HepG2 (cell line): ENCODE measurements at regions not wholly inside any gene's neighbourhood (a gene's known extent, or its start where the extent isn't known, plus 50 kb on each side); places are given as distances from the start of the nearest gene placed in this dataset.

Experiments used
- ATAC-seq: fragments of 200-7000 bp; cut with Tn5 transposase; 3 replicates; pipeline ENCODE4 v1.9.1; 2020; ENCODE audit warnings: mild to moderate bottlenecking, moderate library complexity
- BruUV-seq: library from RNA; stranded (reverse); fragments of 400-500 nt; replicated peaks from 2 replicates; lab custom pipeline; 2021; lab: Mats Ljungman, UMichigan
- CTCF ChIA-PET: fragments of 300-600 bp; formaldehyde crosslinking; extraction: SDS; loops from one replicate; lab custom pipeline; 2021; ENCODE audit warnings: low total read pairs, inconsistent platforms, low intra/inter-chr PET ratio; lab: Yijun Ruan, JAX
- POLR2A ChIA-PET: fragments of 350-600 bp; sonication (Branson Sonifier 250); formaldehyde crosslinking; loops from one replicate; lab custom pipeline; 2020; ENCODE audit warnings: antibody characterized with exemption, inconsistent platforms; lab: Yijun Ruan, JAX
- DNase-seq: peaks from one replicate; pipeline ENCODE4 v3.0.0-alpha.2; 2015; ENCODE audit warnings: low spot score
- FAIRE-seq: peaks from 3 replicates; lab custom pipeline; 2011; peaks lifted over from hg19 to GRCh38; lab: Jason Lieb, UNC
- H2AFZ ChIP-seq: one replicate; pipeline ENCODE4 v1.6.1; 2011; ENCODE audit warnings: low read length, inconsistent platforms
- H3K27ac ChIP-seq: fragments of 300-600 bp; 3 replicates; pipeline ENCODE4 v1.8.0; 2011; ENCODE audit warnings: mixed run types, mild to moderate bottlenecking, mixed read lengths, low read length, inconsistent platforms; ENCODE audit not compliant: insufficient read depth; ENCODE audit errors: extremely low read length
- H3K27me3 ChIP-seq, 2 experiments: fragments of 200-600 bp in 1 of 2; 2 replicates in 1 of 2; 3 replicates in 1 of 2; pipeline versions ENCODE4 v1.6.0 to v1.8.0; 2011; ENCODE audit warnings: low read length in 2 of 2, mild to moderate bottlenecking in 2 of 2, moderate library complexity in 2 of 2, inconsistent platforms in 1 of 2; ENCODE audit not compliant: insufficient read depth in 2 of 2, control insufficient read depth in 1 of 2
- H3K36me3 ChIP-seq, 2 experiments: fragments of 200-600 bp in 1 of 2; replicated peaks in 1 of 2; 2 replicates in 1 of 2; 3 replicates in 1 of 2; pipeline versions ENCODE4 v1.5.1 to v1.8.0; 2011; ENCODE audit warnings: low read length in 2 of 2, inconsistent platforms in 1 of 2; ENCODE audit not compliant: insufficient read depth in 2 of 2, control insufficient read depth in 1 of 2
- H3K4me1 ChIP-seq: 2 replicates; pipeline ENCODE4 v1.5.1; 2012; ENCODE audit warnings: low read length, inconsistent platforms; ENCODE audit not compliant: insufficient read depth
- H3K4me2 ChIP-seq: 2 replicates; pipeline ENCODE4 v1.6.0; 2011; ENCODE audit warnings: low read depth, low read length, inconsistent platforms
- H3K4me3 ChIP-seq, 3 experiments: fragments of 200-600 bp in 1 of 3; sonication (generic), shearing (Covaris generic) in 1 of 3; replicated peaks in 1 of 3; 2 replicates each; pipeline ENCODE4 v1.5.1; 2011 to 2016; ENCODE audit warnings: low read length in 3 of 3, inconsistent platforms in 2 of 3, low read depth in 2 of 3, mild to moderate bottlenecking in 2 of 3, control low read depth in 1 of 3, mixed read lengths in 1 of 3; ENCODE audit not compliant: insufficient read depth in 1 of 3
- H3K79me2 ChIP-seq: one replicate; pipeline ENCODE4 v1.6.1; 2011; ENCODE audit warnings: low read length, inconsistent platforms; ENCODE audit not compliant: insufficient read depth
- H3K9ac ChIP-seq: 2 replicates; pipeline ENCODE4 v1.6.0; 2011; ENCODE audit warnings: mild to moderate bottlenecking, low read depth, low read length, inconsistent platforms; ENCODE audit not compliant: insufficient read depth
- H3K9me3 ChIP-seq: 2 replicates; pipeline ENCODE4 v1.5.1; 2012; ENCODE audit warnings: mild to moderate bottlenecking, low read length
- H4K20me1 ChIP-seq: 2 replicates; pipeline ENCODE4 v1.6.0; 2011; ENCODE audit warnings: inconsistent platforms, mild to moderate bottlenecking, low read length, moderate library complexity; ENCODE audit not compliant: insufficient read depth
- ARNT2 ChIP-seq: sonication (generic); formaldehyde crosslinking; IDR thresholded peaks from 2 replicates; pipeline ENCODE4 v1.8.0; 2022; ENCODE audit warnings: mild to moderate bottlenecking, low read depth, missing genetic modification reagents, moderate library complexity
- BCLAF1 ChIP-seq: fragments of 450-650 bp; IDR thresholded peaks from 2 replicates; pipeline ENCODE4 v1.6.1; 2017; ENCODE audit warnings: mild to moderate bottlenecking
- HMGA1 ChIP-seq: sonication (generic); formaldehyde crosslinking; conservative IDR thresholded peaks from 2 replicates; pipeline ENCODE4 v1.4.0; 2020; ENCODE audit warnings: missing genetic modification reagents
- NFYB ChIP-seq: sonication (generic); formaldehyde crosslinking; IDR thresholded peaks from 2 replicates; pipeline ENCODE4 v1.4.0; 2020; ENCODE audit warnings: missing genetic modification reagents
- NRL ChIP-seq: sonication (generic); formaldehyde crosslinking; IDR thresholded peaks from 2 replicates; pipeline ENCODE4 v1.5.0; 2020; ENCODE audit warnings: missing genetic modification reagents, mild to moderate bottlenecking, moderate library complexity, borderline replicate concordance
- SAP130 ChIP-seq: IDR thresholded peaks from 2 replicates; pipeline ENCODE4 v1.6.1; 2016; ENCODE audit warnings: low read depth
- SSRP1 ChIP-seq: IDR thresholded peaks from 2 replicates; pipeline ENCODE4 v1.6.1; 2016; ENCODE audit warnings: control low read depth
- ZNF124 ChIP-seq: sonication (generic); formaldehyde crosslinking; IDR thresholded peaks from 2 replicates; pipeline ENCODE4 v1.4.0; 2020; ENCODE audit warnings: missing genetic modification reagents
- ZNF354B ChIP-seq: sonication (generic); formaldehyde crosslinking; IDR thresholded peaks from 2 replicates; pipeline ENCODE4 v1.8.0; 2022; ENCODE audit warnings: mild to moderate bottlenecking, missing genetic modification reagents
- ZNF431 ChIP-seq: sonication (generic); formaldehyde crosslinking; IDR thresholded peaks from 2 replicates; pipeline ENCODE4 v1.9.0; 2022; ENCODE audit warnings: missing genetic modification reagents, low read depth, mild to moderate bottlenecking, borderline replicate concordance
- ZNF772 ChIP-seq: sonication (generic); formaldehyde crosslinking; IDR thresholded peaks from 2 replicates; pipeline ENCODE4 v1.5.0; 2020; ENCODE audit warnings: mild to moderate bottlenecking, missing genetic modification reagents
- WGBS: methylation state at CpG from one replicate; pipeline ENCODE4 v1.1.6; 2017; ENCODE audit warnings: low lambda C conversion rate; 5-methylcytosine and 5-hydroxymethylcytosine counted together
- in situ Hi-C: cut with HindIII; loops from 2 replicates; pipeline ENCODE4 v1.10.0; 2017; ENCODE audit warnings: low pct_unique_long_range_greater_than_20kb; ENCODE audit not compliant: extremely low pct_ligation_motif_present
- intact Hi-C: fragments of 100-400 bp; cut with micrococcal nuclease; formaldehyde crosslinking; loops from one replicate; pipeline ENCODE4 v1.10.0; 2022; ENCODE audit not compliant: unreplicated experiment
- TF ChIP-seq, protein P1 (sequence below): sonication (generic); formaldehyde crosslinking; IDR thresholded peaks from 2 replicates; pipeline ENCODE4 v1.8.1; 2022; ENCODE audit warnings: low read depth, mild to moderate bottlenecking, missing genetic modification reagents
- TF ChIP-seq, protein P2 (sequence below): sonication (generic); formaldehyde crosslinking; IDR thresholded peaks from 2 replicates; pipeline ENCODE4 v1.8.1; 2023; ENCODE audit warnings: missing genetic modification reagents, inconsistent platforms, borderline replicate concordance

GRCh38 chr10:2128991-2129390 lies 391.7 kb upstream of the ADARB2 start (continued):
- no peak for TF ChIP-seq BCLAF1

GRCh38 chr10:2124135-2124534 lies 386.8 kb upstream of the ADARB2 start:
- Histone ChIP-seq H3K9ac (no peak overlapping the region), H3K4me3 (no peak overlapping the region), H3K27ac (no peak overlapping the region), H3K36me3 (no peaks in the 10 kb centered on the region), H3K79me2 (no peaks in the 10 kb centered on the region), H3K27me3 (no peaks in the 10 kb centered on the region), H3K9me3 (no peaks in the 10 kb centered on the region), H3K4me1 (no peaks in the 10 kb centered on the region), H2AFZ (no peak overlapping the region), H3K4me2 (no peak overlapping the region), H4K20me1 (no peaks in the 10 kb centered on the region)
- intact Hi-C loops: no loop called here
- DNase-seq: no peak
- no peak for ATAC-seq
- FAIRE-seq: no peak
- BruUV-seq: no TSS peak
- TF ChIP-seq, protein P1, sequence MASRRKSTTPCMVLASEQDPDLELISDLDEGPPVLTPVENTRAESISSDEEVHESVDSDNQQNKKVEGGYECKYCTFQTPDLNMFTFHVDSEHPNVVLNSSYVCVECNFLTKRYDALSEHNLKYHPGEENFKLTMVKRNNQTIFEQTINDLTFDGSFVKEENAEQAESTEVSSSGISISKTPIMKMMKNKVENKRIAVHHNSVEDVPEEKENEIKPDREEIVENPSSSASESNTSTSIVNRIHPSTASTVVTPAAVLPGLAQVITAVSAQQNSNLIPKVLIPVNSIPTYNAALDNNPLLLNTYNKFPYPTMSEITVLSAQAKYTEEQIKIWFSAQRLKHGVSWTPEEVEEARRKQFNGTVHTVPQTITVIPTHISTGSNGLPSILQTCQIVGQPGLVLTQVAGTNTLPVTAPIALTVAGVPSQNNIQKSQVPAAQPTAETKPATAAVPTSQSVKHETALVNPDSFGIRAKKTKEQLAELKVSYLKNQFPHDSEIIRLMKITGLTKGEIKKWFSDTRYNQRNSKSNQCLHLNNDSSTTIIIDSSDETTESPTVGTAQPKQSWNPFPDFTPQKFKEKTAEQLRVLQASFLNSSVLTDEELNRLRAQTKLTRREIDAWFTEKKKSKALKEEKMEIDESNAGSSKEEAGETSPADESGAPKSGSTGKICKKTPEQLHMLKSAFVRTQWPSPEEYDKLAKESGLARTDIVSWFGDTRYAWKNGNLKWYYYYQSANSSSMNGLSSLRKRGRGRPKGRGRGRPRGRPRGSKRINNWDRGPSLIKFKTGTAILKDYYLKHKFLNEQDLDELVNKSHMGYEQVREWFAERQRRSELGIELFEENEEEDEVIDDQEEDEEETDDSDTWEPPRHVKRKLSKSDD (CRISPR knock-in tag): no peak
- no peak for TF ChIP-seq HMGA1 (CRISPR knock-in tag)
- TF ChIP-seq ZNF431: no peak
- no peak for TF ChIP-seq NFYB (CRISPR knock-in tag)
- no peak for TF ChIP-seq NRL (CRISPR knock-in tag)
- TF ChIP-seq ARNT2 (CRISPR knock-in tag): no peak
- TF ChIP-seq, protein P2, sequence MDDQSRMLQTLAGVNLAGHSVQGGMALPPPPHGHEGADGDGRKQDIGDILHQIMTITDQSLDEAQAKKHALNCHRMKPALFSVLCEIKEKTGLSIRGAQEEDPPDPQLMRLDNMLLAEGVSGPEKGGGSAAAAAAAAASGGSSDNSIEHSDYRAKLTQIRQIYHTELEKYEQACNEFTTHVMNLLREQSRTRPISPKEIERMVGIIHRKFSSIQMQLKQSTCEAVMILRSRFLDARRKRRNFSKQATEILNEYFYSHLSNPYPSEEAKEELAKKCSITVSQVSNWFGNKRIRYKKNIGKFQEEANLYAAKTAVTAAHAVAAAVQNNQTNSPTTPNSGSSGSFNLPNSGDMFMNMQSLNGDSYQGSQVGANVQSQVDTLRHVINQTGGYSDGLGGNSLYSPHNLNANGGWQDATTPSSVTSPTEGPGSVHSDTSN (CRISPR knock-in tag): no peak
- TF ChIP-seq ZNF772: no peak
- no peak for TF ChIP-seq ZNF124 (CRISPR knock-in tag)
- no peak for TF ChIP-seq SSRP1 (CRISPR knock-in tag)
- TF ChIP-seq ZNF354B (CRISPR knock-in tag): no peak
- TF ChIP-seq SAP130 (CRISPR knock-in tag): no peak
- CTCF ChIA-PET: no interaction called here
- WGBS: 11% methylated on average over 11 of the region's 11 CpGs
- in situ Hi-C loops: no loop called here
- POLR2A ChIA-PET: no interaction called here
